Stimulated activated CD8-positive, alpha-beta memory T cell treated with anti-CD3 and anti-CD28 coated beads, Interleukin-15, amount 100 ng/mL, for 48 hours (primary cell): ENCODE measurements at regions not wholly inside any gene's neighbourhood (a gene's known extent, or its start where the extent isn't known, plus 50 kb on each side); places are given as distances from the start of the nearest gene placed in this dataset.
"Not testable (repeated sequence)": the region's sequence is repeated elsewhere in the genome, so short reads cannot be mapped to it uniquely, and the experiment has no call there.

Source experiments
- DNase-seq, 2 donors: peaks; one replicate each; pipeline ENCODE4 v3.0.0-alpha.2; 2020; ENCODE audit warnings: low read depth in 2 of 2

DNA sequence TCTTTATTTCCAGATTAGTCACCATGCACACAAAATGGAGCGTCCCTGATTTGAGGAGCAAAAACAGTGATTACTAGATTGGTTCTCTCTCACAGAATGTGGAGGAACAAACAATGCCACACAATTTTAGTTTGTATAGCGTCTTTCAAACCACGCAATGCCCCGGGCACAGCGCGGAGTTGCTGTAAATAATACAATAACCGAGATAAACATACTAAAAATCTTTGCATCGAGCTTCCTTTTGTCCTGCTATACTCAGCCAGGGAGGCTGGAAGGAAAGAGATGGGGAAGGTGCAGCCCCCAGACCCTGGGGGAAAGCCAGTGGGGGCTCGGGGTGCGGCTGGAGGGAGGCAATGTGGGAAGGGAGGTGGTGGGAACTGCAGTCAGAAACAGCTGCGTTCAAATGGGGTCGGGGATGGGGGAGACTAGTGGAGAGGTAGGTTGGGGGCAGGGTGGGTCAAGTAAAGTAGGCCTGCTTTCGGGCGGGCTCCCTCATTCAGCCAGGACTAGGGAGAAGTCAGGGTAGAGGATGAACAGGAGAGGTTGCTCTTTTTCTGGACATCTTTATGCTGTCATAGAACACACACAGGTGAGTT, 366.3 kb downstream of the RPS6KC1 start:
- no peak for DNase-seq

DNA sequence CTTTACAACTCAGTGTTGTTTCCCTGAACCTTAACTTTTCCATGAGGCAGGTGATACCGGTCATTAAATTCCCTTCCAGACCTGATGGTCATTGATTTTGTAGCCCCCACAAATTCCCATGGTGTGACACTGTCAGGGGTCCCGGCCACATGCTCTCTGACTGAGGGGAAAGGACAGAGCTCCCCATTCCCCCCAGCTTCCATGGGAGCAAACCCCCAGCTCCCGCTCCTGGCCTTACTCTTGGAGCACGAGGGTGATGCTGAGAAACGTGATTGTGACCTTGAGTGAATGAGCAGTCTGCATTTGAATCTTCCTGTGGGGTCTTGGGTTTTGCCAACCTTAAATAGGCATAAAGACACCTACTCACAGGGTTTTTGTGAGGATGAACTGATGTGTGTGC, 366.8 kb downstream of the RPS6KC1 start:
- no peak for DNase-seq

DNA sequence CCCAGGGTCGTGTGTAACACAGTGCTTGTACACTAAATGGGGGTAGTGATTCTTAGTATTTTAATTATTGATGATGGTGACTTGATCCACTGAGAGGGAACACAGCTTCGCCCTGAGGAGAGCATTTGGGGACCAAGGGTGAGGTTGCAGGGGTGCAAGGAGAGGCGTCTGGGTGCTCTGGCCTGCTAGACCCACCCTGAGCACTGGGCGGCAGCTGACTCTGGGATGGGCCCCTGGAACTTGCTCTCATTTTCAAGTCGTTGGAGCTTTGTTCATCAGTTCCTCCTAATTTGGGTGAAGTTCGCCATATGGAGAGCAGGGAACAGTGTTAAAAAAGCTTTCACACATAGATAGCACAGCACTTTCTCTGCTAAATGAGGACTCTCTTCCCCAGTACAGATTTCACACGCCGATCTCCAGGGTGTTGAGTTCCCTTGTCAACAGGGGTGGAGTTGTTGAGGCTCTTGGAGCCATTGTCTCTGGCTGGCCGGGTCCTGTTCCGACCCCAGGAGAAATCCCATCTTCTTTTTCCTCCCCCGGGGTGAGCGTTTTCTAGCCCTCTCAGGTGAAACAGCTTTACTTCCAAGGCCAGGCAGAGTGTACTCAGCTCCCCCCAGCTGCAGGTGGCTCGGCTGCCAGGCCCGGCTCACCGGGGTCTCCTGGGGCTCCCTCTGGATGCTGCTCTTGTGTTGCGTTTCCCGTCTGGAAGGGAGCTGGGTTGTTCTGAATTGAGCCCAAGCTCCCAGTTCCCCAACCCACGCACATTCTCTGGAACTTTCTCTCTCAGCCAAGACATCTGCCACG, 367.4 kb downstream of the RPS6KC1 start:
- no peak for DNase-seq

DNA sequence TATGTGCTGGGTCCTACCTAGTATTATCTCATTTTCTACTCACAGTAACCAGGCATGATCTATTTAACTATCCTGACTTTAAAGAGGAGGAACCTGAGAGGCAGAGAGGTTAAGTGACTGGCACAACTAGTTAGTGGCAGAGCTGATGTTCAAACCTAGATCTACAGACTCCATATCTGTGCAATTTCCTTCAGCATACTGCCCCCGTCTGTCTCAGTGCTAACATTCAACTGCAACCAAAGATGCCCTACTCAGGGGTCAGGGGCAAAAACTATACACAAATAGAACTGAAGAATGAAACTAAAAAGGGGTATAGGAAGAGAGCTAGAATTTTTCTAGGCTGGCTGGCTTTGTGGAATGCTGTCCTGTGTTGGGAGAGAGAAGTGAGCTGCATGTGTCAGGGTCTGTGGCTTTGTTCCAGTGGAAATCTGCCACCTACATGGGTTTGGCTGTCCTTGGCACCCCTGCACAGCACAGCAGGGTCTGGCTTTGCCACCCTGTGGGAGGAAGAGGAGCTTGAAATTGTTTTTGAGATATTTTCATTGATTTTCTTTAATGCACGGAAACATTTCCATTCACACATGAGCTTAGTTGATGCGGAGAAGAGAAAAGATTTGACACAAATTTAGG, 368.5 kb downstream of the RPS6KC1 start:
- DNase-seq, result no peak

DNA sequence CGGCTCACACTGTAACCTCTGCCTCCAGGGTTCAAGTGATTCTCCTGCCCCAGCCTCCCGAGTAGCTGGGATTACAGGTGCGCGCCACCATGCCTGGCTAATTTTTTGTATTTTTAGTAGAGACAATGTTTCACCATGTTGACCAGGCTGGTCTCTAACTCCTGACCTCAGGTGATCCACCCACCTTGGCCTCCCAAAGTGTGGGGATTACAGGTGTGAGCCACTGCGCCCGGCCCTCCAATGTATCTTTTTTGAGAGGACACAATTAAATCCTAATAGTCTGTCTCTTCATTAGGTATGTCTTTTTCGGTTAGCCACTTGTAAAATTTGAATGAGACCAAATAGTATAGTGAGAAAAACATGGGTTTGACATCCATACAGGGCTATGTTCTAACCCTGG, 370.1 kb downstream of the RPS6KC1 start:
- DNase-seq, result not testable (repeated sequence)

DNA sequence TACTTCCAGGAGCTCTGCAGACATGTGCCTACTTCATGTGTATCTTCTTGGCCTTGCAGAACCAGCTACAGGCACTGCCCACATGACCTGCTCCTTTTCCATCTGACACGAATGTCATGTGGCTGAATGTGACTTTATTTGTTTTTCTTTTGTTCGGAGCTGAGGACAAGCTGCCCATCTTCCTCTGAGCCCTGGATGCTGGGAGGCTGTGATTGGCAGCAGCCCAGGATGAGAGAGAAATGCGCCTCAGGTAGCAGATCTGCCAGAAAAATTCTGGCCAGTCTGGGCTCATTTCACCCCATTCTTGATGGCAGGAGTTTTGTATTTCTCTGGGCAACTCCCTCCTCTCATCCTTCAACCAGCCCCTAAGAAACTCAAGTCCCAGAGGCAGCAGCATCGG, 372.0 kb downstream of the RPS6KC1 start:
- no peak for DNase-seq

DNA sequence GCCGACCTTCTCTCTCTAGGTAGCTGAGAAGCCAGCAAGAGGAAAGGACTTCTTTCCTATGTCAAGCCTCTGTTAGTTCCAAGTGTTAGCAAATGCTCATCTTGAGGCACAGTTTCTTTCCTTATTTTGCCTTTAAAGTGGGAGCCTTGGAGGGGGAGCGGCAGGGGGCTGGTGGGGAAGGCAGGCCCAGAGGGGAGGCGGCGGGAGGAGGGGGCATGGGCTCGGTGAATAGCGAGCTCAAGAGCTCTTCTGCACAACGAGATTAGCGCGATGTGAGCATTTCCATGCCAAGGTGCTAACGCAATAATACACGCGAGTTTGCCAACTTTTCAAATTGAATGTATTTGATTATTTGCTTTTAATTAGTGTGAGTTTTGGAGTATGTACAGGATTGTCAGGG, 372.6 kb downstream of the RPS6KC1 start:
- no peak for DNase-seq

DNA sequence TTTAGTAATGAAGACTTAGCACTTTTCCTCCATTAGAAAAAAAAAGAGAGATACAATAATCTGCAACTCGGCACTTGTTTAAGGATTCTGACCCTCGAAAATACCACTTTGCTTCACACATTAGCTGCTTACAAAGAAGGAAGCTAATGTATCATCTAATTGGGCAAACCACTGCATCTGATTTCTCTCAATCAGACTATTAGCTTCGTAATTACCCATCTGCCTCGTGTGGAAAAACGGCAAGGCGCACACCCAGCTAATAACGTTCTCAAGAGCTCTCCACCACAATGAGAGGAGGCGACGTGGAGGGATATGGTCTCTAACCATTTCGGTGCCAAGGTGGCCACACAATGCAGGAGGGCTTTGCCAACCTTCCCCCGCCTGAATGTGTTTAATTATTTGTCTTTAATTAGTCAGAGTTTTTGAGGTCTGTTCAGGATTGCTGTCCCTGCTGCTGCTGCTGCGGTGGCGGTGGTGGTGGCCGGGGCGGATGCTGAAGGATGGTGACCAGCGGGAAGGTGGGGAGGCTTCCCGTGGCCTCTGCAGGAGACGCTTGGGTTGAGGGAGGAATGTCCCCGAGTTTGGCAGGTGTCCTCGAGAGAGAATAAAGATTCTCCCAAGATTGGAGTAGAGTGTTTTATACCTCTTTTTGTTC, 374.5 kb downstream of the RPS6KC1 start:
- no peak for DNase-seq

DNA sequence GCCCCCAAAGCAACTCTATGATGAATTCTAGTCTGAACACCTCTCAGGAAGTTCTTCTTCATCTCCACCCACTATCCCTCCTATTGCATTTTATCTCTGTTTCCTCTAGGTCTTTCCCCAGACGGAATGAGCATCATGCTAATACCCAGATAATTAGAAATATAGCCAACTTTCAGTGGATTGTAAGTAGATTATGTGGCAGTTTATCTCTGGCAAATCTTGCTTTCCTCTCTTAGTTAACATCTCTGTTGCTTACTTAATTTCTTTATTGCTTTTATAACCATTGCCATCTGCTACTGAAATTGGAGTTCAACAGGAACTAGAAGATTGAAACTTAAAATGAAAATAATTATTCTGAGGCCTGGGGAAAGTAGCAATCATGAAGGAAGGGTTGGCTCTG, 378.6 kb downstream of the RPS6KC1 start:
- no peak for DNase-seq

DNA sequence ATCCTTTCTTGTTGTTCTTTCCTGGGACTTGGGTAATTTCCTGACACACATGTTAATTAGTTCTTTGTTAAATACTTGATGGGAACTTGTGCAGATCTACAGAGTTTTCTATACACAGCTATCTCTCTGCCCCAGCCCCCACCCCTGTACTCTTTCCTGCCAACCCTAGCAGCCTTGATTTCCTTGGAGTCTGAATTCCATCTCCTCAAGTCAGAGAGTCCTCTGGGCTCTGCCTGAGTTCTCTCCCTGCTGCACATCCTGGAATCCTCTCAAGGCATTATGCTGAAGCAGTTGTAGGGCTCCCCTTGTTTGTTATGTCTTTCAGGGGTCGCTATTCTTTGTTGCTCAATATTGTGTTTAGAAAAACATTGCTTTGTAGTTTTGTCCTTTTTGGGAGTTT, 384.7 kb downstream of the RPS6KC1 start:
- no peak for DNase-seq

DNA sequence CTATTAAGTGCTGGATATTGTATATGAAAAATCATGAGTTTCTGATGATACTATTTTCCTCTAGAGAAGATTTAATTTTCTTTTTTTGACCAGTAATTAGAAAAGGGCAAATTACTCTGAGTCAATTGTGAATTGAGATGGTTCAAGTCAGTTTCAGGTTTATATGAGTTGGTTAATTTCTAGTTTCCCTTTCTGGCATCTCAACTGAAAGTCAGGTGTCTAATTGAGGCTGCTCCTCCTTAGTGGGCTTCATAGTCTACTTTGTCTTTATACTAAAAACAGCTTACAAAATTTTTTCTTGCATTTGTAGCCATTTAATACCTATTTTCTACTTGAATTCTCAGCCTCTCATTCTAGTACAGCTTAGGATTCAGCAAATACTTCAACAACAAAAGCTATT, 387.3 kb downstream of the RPS6KC1 start:
- DNase-seq, result no peak

DNA sequence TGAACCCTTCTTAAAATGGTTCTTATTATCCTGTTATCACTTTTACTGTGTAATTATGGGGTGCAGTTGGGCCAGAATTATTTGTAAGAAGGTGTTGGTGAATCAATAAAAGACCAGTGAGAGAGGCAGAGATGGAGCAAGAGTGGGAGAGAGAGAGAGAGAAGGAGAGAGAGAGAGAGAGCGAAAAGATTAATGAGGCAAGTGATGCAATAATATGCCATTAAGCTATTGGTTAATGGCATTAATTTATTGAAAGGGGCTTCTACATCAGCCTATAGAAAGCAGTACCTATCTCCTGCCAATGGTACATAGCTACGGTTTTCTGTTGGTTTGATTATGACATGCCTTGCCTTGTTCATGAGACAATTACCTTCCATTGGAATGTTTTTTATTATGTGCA, 388.7 kb downstream of the RPS6KC1 start:
- no peak for DNase-seq

DNA sequence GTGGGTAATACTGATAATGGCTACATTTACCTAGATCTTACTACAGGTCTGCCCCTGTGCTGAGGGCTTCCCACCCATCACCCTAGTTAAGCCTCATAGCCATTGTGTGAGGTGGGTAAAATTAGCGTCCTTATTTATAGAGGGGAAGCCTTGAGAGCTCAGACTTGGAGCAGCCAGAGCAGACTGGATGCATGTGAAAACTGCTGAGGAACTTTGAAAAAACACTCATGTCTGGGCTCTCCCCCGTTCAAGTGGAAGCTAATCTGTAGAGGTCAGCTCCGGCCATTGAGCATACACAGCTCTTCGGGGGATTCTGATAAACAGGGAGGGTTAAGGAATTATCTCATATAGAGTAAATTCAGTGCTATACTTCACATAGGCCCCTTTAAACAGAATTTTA, 389.7 kb downstream of the RPS6KC1 start:
- no peak for DNase-seq

DNA sequence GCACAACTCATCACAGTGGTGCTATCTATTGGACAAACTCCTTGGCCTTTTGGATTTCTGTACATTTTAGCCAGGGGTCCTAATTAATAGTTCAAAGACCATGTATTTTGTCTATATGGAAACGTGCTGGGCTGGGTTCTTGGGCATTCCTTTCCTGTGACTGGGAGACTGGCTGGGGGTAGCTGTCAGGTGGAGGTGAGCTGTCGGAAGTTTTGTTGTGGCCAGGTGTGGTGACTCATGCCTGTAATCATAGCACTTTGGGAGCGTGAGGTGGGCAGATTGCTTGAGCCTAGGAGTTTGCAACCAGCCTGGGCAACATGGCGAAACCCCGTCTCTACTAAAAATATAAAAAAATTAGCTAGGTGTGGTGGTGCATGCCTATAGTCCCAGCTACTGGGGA, 392.4 kb downstream of the RPS6KC1 start:
- DNase-seq, result no peak

DNA sequence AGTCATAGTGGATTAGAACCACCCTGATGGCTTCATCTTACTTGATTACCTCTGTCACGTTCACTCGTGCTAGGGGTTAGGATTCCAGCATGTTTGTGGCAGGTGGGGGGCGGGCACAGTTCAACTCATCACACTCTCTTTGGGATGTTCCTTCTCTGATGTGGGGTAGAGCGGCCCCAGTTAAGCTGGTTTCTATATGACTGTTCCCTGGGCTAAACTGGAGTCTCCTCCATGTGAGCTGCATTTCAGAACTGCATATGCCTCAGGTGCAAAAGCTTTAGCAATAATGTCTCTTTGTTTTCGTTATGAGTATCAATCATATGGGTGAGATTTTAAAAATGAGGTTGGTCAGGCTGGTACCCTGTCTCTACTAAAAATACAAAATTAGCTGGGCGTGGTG, 393.2 kb downstream of the RPS6KC1 start:
- no peak for DNase-seq

DNA sequence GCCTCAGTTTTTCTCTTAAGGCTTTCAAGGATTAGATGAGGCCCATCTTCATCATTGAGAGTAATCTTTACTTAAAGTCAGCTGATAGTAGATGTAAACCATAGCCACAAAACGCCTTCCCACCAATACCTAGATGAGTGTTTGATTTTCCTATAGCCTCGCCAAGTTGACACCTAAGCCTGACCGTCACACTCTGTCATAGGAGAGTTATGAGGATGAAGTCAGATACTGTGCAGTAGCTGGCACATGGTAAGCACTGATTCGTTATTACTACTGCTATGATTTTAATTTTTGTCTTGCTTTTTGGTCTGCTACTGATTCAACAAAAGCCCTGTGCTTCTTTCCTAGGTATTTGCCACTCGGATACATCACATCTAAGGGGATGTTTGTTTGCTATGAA, 395.5 kb downstream of the RPS6KC1 start:
- DNase-seq, result no peak

DNA sequence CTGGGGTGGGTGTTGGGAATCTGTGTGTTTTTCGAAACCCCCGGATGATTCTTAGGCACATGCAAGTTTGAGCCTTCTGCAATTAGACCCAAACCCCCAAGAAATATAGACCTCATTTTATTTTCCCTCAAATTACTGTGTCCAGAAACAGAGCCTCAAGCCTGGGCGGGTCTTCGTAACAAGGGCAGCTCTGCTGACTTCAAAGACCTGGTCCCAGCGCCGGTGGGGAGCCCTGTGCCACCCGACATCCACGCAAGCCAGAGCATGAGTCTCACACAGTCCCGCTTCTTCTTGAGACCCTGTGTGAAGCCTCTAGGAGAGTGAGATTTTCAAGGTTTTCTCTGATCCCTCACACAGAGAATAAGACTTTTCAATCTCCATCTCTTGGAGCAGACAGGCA, 397.3 kb downstream of the RPS6KC1 start:
- no peak for DNase-seq

DNA sequence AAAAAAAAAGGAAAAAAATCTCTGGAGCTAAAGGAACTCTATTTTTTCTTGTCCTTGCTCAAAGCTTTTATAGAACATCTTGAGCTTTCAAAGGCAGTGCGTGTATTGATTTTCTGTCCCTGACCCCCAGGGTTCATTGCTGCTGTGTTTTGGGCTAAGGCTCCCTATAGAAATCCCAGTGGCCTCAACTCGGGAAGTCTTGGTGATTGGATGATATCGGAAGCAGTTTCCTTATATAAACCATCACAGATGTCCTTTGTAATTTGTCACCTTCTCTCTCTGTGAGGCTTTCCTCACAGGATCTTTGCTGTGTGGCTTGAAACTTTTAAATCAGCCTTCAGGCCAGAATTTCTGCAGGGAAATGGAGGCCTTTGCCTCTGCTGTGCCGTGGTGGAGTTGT, 397.7 kb downstream of the RPS6KC1 start:
- no peak for DNase-seq

DNA sequence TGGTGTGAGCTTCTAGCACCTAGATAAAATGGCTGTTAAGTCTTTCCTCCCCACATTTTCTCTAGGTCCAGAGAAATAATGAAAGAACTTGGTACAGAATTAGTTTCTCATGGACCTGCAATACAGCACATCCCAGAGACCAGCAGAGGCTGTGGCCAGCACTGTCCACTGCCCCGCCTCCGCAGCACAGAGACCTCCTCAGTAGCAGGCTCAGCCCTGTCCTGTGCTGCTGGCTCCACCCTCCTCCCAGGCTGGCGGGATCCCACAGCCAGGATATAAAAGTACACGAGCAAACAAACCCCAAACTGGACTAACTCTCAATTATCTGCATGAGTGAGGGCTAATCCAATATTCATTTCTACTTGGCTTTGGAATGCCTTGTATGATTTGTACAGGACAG, 401.5 kb downstream of the RPS6KC1 start:
- no peak for DNase-seq

DNA sequence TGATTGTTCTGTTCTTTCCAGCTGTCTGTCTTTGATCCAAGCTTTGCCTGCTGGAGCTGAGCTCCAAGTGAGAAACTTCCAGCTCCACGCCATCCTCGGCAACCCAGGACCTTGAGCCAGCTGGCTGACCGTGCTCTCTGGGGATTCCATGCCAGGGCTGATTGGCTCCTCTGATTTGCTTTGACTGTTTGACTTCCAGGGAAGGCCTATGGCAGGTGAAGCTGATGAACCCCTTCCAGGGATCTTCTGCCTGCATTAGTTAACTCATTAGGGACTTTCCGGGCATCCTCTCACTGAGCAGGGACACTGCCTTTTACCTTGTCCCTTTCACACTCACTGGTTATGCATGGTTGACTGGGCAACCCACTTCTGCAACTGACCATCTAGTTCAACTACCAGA, 406.1 kb downstream of the RPS6KC1 start:
- no peak for DNase-seq

DNA sequence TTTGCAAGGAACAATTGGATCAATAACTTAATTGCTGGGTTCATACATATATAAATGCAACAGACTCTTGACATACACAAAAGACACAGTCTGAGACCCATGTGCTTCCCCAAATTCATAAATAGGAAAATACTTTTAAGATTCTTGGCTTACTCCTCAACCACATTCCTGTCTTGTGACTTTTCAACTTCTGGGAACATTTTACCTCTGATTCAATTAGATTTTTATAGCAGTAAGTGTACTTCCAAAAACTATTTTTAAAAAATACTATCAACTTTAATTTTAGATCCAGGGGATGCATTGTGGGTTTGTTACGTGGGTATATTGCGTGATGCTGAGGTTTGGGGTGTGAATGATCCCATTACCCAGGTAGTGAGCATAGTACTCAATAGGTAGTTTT, 406.7 kb downstream of the RPS6KC1 start:
- DNase-seq, result no peak

DNA sequence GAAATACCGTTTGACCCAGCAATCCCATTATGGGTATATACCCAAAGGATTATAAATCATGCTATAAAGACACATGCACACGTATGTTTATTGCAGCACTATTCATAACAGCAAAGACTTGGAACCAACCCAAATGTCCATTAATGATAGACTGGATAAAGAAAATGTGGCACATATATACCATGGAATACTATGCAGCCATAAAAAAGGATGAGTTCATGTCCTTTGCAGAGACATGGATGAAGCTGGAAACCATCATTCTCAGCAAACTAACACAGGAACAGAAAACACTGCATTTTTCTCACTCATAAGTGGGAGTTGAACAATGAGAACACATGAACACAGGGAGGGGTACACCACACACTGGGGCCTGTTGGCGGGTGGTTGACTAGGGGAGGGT, 411.3 kb downstream of the RPS6KC1 start:
- not testable (repeated sequence) for DNase-seq
